ENCODE measurements at regions not wholly inside any gene's neighbourhood (a gene's known extent, or its start where the extent isn't known, plus 50 kb on each side); places are given as distances from the start of the nearest gene placed in this dataset.
"Not testable (repeated sequence)": the region's sequence is repeated elsewhere in the genome, so short reads cannot be mapped to it uniquely, and the experiment has no call there.

DNA sequence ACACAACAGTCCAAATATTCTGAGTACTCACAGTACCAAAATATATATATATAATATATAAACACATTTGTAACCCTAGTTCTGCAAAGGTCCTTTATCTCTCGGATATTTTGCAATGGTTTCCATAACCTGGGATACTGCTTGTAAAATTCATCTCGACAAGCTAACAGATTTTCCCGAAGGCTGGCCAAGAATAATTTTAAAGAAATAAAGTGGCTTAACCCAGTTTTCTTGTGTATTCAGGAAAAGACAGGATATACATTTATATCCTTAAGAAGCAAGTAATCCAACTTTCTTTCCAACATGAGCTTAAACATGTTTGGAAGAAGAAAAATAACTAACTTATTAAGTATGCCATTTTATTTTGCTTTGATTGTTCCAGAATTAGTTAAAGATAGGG, 348.7 kb upstream of the RUNX1 start:
- no peak for FAIRE-seq

DNA sequence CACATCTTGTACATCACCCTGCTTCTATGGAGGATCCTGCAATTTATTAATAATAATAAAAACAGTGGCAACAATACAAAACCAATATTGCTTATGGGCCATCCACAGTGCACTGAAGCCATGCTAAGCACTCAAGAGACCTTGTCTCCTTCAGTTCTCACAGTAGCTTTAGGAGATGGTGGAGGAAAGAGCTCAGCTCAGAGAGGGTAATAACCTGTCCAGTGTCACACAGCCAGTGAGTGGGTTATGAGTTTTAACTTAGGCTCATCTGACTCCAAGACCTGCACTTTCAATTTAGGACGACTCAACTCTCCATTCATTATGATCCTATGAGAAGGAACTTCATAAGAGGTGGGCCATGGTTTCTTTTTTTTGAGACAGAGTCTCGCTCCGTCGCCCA, 347.6 kb upstream of the RUNX1 start:
- no peak for FAIRE-seq

More for the DNA sequence above, 348.7 kb upstream of the RUNX1 start:
- no peak for DNase-seq (ENCODE audit: insufficient read length, low spot score)

DNA sequence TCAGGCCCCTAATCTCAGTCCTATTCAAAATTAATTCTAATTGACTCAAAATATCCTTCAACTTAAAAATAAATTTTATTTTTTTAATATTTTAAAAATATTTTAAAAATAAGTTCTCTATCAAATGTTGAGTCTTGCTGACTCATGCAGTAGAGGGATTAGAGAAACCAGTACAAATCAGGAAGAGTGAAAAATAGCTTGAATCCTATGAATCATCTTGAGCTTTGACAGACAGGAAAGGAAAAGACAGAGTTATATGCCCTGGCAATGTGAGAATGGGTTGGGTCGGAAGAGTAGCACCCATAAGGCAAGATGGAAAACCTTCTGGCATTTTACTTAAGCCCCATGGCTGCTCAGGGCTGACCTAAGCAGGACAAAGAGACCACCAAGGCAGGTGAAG, 346.6 kb upstream of the RUNX1 start:
- no peak for FAIRE-seq
- DNase-seq (ENCODE audit: insufficient read length, low spot score): no peak

More for the DNA sequence above, 347.6 kb upstream of the RUNX1 start:
- DNase-seq (ENCODE audit: insufficient read length, low spot score): no peak

DNA sequence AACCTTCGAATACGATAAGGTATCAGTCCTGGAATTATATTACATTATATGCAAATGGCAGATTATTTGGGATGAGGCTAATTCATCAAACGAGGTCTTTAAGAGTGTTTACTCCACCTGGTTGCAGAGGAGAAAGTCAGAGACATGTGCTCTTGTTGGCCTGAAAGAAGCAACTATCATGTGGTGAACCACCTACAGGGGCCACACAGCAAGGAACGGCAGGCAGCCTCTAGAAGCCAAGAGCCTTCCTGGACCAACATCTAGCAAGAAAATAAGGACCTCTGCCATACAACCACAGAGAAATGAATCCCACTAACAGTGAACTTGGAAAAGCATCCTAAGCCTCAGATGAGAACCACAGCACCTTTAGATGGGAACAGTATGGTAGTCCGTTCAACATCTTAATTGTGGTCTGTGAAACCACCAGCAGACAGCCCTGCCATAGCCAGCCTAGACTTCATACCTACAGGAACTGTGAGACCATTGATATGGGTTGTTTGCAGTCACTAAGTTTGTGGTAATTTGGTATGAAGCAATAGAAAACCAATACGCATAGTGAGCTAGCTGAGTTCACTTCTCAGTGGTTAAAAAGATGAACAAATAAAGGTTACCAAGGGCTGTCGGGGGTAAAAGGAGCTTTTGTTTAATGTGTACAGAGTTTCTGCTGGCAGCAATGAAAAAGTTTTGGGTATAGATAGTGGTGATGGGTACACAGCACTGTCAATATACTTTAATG, 345.7 kb upstream of the RUNX1 start:
- FAIRE-seq (no peak), DNase-seq (ENCODE audit: insufficient read length, low spot score) (no peak)

DNA sequence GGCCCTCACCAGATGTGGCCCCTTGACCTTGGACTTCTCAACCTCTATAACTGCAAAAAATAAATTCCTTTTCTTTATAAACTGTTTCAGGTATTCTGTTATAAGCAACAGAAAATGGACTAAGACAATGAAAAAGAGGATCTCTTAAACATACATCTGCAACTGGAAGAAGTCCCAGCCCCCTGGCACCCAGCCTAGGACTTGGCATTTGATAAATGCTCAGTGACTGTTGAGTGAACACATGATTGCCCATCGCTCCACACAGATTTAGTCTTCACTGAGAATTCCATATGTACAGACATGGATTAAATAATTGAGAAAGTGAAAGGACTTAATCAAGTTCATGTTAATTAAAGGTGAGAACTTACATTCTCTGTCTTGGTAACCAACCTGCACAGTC, 344.9 kb upstream of the RUNX1 start:
- FAIRE-seq (no peak), DNase-seq (ENCODE audit: insufficient read length, low spot score) (no peak)

DNA sequence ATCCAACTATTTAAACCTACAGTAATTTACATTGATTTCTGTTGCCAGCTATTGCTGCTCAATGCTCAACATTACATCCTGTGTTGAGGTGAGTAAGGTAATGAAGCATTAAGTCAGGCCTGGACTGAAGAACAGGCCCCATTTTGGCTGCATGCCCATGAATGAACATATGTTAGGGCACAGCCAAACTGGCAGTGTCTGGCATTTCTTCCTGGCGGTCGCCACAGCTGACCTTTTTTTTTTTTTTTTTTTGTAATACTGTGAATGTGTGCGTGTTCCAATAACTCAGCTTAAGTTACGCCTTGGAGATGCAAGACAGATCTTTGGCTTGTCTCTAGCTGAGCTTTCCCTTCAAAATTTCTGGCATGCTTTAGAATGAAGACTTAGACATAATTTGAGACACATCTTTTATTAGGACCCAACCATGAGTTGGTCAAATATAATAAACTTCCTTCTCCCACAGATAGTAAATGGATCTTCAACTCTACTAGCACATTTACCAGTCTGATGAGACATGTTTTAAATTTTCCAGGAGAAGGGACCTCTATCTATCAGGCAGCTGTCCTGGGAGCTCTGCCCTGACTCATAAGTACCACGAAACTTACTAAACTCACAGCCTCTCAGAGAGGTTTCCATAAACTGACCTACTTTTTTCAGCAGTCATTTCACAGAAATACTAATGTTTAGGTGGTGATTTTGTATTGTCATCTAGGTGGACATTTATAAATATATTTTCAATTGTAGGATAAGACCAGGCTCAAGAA, 341.1 kb upstream of the RUNX1 start:
- FAIRE-seq (no peak), DNase-seq (ENCODE audit: insufficient read length, low spot score) (no peak)

DNA sequence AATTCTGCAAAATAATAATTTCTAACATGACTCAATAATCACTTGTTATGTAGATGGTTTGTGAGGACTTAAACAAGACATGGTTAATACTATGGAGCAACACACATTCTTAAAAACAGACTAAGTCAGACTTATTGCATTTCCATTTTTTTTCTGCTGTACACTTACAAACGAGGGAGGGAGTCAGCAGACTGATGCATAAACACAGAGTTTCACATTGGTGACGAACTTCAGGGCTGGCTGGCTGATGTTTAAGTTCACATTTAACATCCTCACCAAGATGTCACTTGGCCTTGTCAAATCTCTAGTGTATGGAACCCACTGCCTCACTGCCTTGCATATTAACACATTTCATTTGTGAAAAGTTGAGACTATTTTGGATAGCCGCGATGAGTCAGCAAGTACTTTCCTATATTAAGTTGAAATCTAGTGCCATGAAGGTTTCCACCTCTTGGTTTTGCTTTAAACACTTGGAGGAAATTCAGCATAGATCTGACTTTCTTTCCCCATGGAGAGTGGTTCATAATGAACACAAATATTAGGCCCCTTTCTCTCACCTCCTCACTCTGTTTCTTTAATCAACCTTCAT, 337.5 kb upstream of the RUNX1 start:
- DNase-seq (ENCODE audit: insufficient read length, low spot score) (no peak), FAIRE-seq (no peak)

DNA sequence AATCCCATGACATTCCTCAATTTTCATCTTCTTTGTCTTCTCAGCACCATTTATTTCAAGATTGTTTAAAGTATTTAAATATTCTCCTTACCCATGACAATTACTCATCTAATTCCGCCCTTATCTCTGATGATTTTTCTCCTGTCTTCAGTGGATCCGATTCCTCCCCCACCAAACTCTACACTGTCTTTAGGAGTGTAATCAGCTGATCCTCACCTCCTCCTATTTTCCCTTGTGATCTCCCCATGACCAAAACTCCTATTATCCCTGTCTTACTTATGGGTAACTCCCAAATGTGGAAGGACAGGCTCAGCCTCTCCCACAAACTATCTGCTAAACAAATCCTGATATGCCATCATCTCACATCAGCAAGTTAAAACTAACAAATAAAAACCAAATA, 335.3 kb upstream of the RUNX1 start:
- FAIRE-seq: no peak
- DNase-seq (ENCODE audit: insufficient read length, low spot score): no peak

DNA sequence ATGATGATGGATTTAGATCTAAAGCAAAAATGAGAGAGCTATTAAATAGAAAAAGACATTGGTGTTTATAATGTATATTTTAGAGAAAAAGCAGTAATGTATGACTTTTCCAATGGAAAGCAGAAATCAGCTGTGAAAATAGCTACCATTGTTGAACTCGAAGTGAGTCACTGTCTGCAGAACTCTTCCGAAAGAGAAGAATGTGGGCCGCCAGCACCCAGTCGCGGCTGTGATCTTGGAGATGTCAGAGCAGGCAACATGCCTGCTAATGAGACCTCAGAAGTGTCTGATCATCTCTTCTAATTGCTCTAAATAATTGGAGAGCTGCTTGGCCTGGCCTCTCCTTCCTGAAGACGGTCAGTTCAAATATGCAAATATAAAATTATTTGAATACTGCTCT, 333.6 kb upstream of the RUNX1 start:
- DNase-seq (ENCODE audit: insufficient read length, low spot score) (no peak), FAIRE-seq (no peak)

DNA sequence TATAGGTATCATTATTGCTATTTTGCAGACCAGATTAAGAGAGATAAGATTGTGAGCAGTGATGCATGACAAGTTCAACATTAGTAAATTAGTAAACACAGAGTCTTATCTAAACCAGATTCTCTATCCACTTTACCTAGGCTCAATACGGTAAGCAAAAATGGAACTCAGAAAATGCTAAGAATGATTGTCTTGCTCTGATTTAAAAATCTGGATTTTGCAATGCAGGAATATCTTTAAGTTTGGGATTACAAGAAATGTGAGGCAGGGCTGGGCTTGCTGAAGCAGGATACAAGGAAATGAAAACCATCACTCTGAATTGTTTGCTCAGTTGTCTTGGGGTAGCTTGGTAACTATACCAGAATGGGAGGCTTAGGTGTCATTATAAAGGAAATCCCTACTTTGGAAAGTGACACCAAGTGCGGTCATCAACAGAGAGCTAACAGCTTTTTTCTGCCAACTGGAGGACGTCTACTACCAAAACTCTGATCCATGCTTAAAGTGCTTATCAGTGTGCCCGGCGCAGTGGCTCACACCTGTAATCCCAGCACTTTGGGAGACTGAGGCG, 332.7 kb upstream of the RUNX1 start:
- DNase-seq (ENCODE audit: insufficient read length, low spot score): no peak
- no peak for FAIRE-seq

DNA sequence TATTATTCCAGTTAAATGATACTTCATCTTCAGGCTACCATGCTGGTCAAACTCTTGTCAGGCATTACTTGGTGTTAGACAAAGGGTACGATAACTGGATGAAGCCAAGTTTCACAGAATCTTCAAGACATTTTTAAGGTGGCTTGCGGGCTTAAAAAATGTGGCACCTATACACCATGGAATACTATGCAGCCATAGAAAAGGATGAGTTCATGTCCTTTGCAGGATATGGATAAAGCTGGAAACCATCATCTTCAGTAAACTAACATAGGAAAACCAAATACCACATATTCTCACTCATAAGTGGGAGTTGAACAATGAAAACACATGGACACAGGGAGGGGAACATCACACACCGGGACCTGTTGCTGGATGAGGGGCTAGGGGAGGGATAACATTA, 331.2 kb upstream of the RUNX1 start:
- not testable (repeated sequence) for FAIRE-seq; DNase-seq (ENCODE audit: insufficient read length, low spot score)

DNA sequence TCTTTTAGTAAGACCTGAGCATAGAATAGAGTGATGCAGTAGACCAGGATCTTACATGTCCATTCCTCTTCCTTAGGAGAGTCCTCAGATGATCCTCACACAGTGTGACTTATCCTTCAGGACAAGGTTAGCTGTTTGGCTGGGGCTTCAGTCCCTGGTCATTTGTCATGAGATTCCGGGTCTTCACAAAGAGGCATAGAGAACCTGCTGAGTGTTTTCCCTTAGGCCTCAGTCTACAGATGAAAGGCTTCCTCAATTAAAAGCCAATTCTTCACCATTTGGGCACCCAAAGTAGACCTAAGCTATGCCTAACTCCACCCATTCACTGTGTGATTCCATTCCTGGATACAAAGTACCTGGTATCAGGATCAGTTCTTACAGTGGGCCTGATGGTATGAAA, 329.8 kb upstream of the RUNX1 start:
- DNase-seq (ENCODE audit: insufficient read length, low spot score): no peak
- FAIRE-seq: no peak

DNA sequence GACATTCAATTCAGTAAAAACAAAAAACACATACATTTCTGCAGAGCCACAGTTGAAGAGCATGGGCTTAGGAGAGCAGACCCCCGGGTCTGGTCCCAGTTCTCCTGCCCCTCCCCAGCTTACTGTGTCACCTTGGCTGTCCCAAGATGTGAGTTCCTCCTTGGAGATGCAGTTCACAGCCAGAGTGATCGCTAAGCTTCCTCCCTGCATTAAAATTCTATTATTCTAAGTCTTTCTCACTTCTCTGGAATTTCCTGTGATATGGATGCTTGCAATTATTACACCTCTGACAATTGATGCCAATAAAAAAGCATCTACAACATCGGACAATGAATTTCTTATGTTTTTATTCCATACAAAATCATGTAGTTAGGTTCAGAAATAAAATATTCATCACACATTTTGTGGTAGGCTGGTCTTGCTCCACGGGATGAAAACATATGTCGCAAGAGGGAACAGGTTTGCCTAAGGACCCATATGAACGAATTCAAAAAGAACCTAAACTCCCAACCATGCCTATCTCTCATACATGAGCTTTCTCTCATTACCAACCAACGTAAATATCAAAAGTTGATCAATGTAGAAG, 328.5 kb upstream of the RUNX1 start:
- FAIRE-seq (no peak), DNase-seq (ENCODE audit: insufficient read length, low spot score) (no peak)

DNA sequence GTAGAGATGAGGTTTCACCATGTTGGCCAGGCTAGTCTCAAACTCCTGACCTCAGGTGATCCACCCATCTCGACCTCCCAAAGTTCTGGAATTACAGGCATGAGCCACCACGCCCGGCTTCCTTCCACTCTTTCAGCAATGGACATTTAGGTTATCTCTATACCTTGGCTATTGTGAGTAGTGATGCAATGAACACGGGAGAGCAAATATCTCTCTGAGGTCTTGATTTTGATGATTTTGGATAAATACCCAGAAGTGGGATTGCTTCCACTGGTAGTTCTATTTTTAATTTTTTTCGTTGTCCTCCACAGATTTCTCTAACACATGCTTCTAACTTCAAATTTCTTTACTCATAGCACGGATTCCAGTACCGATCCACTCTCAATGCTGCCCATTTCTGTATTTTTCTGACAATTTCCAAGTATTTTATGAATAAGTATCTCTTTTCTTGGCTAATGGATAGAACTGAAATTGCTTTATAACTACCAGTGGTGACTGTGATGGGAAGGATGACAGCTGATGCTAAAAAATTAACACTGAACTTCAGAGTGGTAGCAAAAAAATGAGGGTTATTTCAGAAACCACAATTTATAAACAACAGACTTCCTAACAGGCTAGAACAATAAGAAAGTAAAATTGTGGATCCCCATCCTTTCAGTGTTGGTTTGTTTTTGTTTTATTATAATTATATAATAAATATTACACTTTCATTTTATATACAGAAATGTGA, 327.5 kb upstream of the RUNX1 start:
- DNase-seq (ENCODE audit: insufficient read length, low spot score) (no peak), FAIRE-seq (no peak)

DNA sequence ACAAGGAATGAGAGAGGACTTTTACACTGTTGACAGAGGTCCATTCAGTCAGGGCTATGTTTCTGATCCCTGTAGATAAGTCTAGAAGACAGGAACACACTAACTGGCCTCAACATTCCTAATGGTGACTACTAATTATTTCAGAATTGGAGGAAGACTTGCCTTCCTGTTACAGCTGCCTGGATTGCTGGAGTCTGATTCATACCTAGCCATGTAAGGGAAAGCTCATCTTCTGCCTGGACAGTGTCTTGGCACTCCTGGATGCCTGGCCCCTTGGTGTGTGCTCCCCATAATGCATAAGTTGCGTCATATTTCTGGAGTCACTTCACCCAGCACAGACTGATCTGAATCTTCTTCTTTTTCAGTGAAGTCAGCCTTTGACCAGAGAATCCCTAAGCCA, 326.0 kb upstream of the RUNX1 start:
- DNase-seq (ENCODE audit: insufficient read length, low spot score): no peak
- no peak for FAIRE-seq

DNA sequence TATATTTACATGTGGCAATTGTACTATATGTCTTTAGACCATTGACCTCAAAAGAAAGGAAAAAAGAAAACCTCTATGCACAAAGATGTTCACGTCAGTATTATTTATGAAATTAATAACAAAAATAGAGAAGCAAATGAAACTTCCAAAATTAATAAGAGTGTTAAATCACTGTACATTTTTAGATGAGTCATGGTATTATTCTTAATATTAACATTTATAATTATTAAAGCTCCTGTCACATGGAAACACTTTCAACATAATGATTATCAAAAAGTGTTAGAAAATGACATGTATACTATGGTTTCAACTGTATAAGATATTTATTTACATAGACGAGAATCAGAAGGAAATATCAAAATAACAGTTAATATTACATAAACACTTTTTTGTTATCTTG, 324.9 kb upstream of the RUNX1 start:
- FAIRE-seq (no peak), DNase-seq (ENCODE audit: insufficient read length, low spot score) (no peak)

DNA sequence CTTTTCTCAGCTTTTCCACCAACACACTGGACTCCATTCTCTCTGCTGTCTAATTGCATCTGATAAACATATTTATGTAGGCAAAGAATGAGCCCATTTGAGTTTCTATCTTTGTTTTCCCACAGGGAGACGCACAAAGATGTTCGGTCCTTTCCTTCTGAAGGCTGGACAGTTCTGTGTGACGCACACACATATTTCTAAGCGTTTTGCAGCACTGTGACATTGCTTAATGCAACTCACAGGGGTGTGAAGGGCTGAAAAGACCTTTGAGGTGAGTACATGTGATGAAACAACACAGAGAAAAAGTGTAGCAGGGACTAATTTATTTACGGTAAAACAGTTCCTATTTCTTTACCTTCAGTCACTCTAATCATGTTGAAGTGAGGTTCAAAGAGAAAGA, 323.1 kb upstream of the RUNX1 start:
- DNase-seq (ENCODE audit: insufficient read length, low spot score) (no peak), FAIRE-seq (no peak)

DNA sequence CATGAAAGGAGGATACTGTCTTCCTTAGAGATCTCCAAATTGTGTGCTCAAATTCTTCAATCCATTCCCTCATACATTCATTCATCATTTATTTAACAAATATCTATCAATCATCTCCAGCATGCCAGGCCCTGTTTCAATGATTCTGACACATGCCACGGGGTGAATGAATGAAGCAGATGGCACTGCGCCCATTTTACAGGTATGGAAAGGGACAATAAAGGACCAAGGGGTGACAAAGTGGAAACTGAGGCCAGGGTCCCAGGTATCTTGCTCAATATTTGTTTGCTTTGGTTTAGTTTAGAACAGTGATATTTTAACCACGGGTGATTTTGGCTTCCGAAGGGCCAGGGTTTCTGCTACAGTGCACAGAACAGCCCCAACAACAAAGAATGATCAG, 321.6 kb upstream of the RUNX1 start:
- FAIRE-seq (no peak), DNase-seq (ENCODE audit: insufficient read length, low spot score) (no peak)

DNA sequence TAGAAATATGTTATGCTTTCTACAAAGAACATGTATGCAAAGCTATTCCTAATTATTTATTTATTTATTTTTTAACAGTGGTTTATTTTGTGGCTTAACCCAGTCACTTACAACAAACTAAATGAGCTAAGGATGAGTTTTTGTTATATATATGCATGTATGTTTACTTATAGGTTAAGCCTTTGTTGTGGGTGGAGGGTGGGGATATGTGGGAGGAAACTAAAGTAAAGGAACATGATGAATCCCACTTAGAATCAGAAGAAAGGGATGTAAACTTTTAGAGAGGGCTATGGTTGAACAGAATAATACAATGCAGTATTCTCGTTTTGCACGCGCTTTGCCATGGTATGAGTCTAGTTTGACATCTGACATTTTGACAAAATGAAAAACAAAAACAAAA, 321.0 kb upstream of the RUNX1 start:
- no peak for FAIRE-seq
- no peak for DNase-seq (ENCODE audit: insufficient read length, low spot score)

DNA sequence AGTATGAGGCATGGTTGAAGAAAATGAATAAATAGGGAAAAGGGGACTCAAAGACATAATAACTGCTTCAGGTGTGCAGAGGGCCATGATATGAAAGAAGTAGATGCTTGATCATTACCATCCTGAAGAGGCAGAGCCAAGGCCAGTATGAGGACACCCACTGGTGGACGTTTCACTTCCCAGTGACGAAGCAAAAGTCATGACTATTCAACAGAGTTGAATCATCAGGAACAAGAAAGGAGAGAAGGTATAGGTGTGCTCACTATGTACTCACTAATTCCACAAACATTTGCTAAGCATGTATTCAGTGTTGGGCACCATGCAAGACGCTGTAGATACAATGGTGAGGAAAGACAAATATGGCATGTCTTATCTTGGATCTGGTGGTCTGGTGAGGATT, 319.2 kb upstream of the RUNX1 start:
- DNase-seq (ENCODE audit: insufficient read length, low spot score) (no peak), FAIRE-seq (no peak)

DNA sequence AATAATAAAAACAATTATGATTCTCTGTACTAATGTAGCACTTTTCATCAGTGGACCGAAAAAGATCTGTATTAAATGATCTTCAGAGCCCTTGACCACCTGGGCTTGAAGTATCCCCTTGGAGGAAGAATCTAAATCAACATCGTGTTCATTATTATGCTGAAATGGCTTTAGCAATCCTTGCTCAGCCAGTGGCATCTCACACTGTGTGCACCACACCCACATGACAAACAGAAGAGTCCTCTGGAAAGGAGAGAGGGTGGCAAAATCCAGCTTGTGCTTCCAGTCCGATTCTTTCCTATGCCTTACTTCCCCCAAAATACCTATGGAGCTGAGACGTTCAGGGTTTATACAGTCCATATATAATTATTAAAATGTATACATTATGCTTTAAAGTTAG, 318.5 kb upstream of the RUNX1 start:
- no peak for FAIRE-seq
- no peak for DNase-seq (ENCODE audit: insufficient read length, low spot score)

Measured in GM19239 (cell line).